Fibroblast of mammary gland (primary cell): ENCODE measurements at regions not wholly inside any gene's neighbourhood (a gene's known extent, or its start where the extent isn't known, plus 50 kb on each side); places are given as distances from the start of the nearest gene placed in this dataset.

ENCODE experiments used
- DNase-seq: peaks from one replicate; pipeline ENCODE4 v3.0.0-alpha.2; 2010; ENCODE audit warnings: low read depth
- H3K4me3 ChIP-seq: 2 replicates; pipeline ENCODE4 v1.5.1; 2011; ENCODE audit warnings: low read depth, mild to moderate bottlenecking, low read length, moderate library complexity; ENCODE audit not compliant: control insufficient read depth
- TF ChIP-seq, protein P1 (sequence below): conservative IDR thresholded peaks from 2 replicates; pipeline ENCODE4 v1.5.1; 2011; ENCODE audit warnings: low read depth, low read length, inconsistent platforms; ENCODE audit not compliant: control insufficient read depth, insufficient read depth

DNA sequence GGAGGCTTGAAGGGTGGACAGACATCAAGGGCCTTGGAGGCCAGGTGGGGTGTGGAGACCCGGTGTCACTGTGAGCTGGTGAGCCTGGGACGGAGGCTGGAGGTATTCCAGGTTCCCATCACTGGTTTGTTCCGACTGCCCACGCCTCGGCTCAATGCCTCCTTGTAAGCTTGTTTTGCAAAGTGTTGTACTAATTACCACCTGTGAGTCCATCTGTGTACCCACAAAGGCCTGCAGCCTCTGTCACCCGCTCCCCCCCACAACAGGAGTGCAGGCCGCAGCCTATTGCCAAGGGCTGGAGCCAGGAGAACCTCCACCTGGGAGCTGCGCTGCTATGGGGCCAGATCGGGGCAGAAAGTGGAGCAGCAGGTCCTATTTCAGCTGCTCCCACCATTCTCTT is 521.8 kb upstream of the DPP6 start:
- DNase-seq = no peak
- TF ChIP-seq, protein P1, sequence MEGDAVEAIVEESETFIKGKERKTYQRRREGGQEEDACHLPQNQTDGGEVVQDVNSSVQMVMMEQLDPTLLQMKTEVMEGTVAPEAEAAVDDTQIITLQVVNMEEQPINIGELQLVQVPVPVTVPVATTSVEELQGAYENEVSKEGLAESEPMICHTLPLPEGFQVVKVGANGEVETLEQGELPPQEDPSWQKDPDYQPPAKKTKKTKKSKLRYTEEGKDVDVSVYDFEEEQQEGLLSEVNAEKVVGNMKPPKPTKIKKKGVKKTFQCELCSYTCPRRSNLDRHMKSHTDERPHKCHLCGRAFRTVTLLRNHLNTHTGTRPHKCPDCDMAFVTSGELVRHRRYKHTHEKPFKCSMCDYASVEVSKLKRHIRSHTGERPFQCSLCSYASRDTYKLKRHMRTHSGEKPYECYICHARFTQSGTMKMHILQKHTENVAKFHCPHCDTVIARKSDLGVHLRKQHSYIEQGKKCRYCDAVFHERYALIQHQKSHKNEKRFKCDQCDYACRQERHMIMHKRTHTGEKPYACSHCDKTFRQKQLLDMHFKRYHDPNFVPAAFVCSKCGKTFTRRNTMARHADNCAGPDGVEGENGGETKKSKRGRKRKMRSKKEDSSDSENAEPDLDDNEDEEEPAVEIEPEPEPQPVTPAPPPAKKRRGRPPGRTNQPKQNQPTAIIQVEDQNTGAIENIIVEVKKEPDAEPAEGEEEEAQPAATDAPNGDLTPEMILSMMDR = no peak
- no peak overlapping the region for H3K4me3 ChIP-seq

DNA sequence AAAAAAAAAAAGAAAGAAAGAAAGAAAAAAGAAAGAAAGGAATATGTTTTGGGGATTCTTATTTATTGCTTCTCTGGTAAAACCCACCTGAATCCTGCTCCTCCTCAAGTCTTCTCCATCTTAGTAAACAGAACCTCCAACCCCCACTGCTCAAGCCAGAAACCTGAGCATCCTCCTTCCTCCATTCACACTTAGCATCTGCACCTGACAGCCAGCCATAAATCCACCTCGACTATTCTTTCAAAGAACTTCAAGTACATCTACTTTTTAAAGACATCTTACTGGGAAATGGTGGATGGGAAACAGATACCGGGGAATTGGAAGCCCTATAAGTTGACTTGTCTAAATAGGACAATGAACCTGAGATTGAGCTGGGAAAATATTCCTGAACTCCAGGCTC is 519.9 kb upstream of the DPP6 start:
- no peak overlapping the region for H3K4me3 ChIP-seq
- no peak for DNase-seq
- TF ChIP-seq, protein P1 = no peak

DNA sequence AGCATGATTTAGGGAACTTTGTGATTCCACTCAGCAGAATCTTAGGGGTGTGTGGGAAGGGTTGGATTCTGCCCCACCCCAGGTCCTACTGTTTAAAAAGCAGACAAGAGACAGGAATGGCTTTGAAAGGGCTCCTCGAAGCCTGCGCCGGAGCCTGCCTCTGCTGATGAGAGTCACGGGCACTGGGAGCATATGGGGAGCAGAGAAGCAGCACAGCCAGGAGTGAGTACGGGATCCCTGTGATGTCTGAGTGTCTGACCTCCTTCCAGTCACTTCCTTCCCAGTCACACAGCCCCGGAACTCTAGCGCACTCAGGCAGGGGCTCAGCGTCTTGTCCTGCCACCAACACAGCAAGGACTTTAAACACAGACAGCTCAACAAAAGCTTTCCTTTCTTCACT is 514.9 kb upstream of the DPP6 start:
- DNase-seq = no peak
- TF ChIP-seq, protein P1 = no peak
- H3K4me3 ChIP-seq = no peak overlapping the region

DNA sequence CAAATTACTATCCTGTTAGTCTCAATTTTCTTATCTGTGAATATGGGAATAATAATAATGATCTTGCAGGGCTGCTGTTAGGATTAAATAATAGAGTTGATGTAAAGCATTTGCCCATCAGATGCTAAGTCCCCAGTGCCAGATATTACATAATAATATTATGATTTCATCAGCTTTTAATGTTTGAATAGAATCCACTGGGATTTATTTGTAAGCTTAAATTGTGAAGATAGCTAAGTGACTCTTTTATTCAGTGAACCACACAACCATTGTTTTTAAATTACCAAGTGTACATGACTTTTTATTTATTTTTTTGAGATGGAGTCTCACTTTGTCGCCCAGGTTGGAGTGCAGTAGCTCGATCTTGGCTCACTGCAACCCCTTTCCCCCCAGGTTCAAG is 510.3 kb upstream of the DPP6 start:
- H3K4me3 ChIP-seq = no peak overlapping the region
- TF ChIP-seq, protein P1 = no peak
- no peak for DNase-seq

DNA sequence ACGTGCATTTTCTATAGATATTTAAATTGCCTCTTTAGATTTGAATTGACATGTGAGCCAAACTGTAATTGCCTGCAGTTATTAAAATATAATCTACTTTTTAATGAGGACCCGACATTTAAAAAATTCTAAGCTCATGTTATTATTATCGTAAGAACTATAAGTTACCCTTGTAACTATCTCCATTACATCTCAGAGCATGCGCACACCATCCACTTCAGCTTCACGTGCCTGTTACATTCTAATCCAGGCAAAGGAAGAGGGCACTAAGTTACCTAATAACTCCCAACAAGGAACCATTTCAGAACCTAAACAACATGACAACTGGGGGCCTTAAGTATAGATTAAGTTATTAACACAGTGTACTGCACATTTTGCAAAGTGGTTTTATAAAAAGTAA is 509.0 kb upstream of the DPP6 start:
- DNase-seq = no peak
- TF ChIP-seq, protein P1 = no peak
- H3K4me3 ChIP-seq = no peak overlapping the region

DNA sequence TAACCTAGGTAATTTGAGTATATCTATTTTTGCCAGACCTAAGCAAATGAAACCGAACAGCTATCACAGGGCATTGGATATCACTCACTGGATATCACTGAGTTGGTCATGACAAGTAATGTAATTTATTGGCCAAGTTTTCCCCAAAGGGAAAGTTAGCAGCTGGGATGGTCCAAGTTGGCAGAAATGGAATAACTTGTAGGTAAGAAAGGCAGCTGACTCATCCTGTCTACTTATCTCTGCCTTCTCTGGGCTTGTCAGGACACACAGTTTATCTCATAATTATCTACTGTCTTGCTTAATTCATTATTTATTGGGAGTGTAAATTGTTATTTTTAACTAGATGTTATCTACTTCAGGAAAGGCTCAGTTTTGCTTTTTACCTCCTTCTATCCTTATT is 502.0 kb upstream of the DPP6 start:
- DNase-seq = no peak
- H3K4me3 ChIP-seq = no peak overlapping the region
- TF ChIP-seq, protein P1 = no peak

DNA sequence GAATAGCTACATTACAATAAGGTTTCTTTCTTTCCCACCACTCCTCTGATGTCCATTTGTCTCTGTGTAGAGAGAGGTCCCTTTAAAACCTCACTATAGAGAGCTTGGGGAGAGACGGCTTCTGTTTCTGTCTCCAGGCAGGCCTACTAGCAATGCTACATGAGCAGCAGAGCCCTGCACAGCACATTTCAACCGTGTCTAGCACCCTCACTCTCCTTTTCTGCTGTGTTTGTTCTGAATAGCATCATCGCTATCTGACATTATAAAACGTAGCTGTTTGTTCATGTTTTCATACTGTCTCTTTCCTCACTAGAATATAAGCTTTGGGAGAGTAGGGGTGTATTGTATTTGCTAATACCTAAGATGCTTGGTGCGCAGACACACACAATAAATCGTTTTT is 487.8 kb upstream of the DPP6 start:
- no peak for DNase-seq
- TF ChIP-seq, protein P1 = no peak
- no peak overlapping the region for H3K4me3 ChIP-seq
